Activated naive CD4-positive, alpha-beta T cell treated with anti-CD3 and anti-CD28 coated beads, Interleukin-2, amount 50 U/mL, for 16 hours (primary cell): ENCODE measurements at regions not wholly inside any gene's neighbourhood (a gene's known extent, or its start where the extent isn't known, plus 50 kb on each side); places are given as distances from the start of the nearest gene placed in this dataset.
A peak's percentile ranks its signal among the peaks of the same experiment; 100 is the strongest.
"Not testable (repeated sequence)": the region's sequence is repeated elsewhere in the genome, so short reads cannot be mapped to it uniquely, and the experiment has no call there.

Experiments used
- DNase-seq: peaks from one replicate; pipeline ENCODE4 v3.0.0-alpha.2; 2020

GRCh38 chr17:56694825-56695224 is 101.3 kb downstream of the NOG start:
- no peak for DNase-seq

GRCh38 chr17:56697190-56697589 is 103.7 kb downstream of the NOG start:
- no peak for DNase-seq

GRCh38 chr17:56699186-56699894 is 105.8 kb downstream of the NOG start:
- no peak for DNase-seq

GRCh38 chr17:56700919-56701420 is 107.5 kb downstream of the NOG start:
- DNase-seq = no peak

- no peak for DNase-seq
These were observed 114.1 kb downstream of the NOG start for GRCh38 chr17:56707312-56708219.

GRCh38 chr17:56708220-56708558 is 114.7 kb downstream of the NOG start:
- DNase-seq = no peak

- no peak for DNase-seq
These were observed 115.3 kb downstream of the NOG start for GRCh38 chr17:56708670-56709410.

GRCh38 chr17:56710986-56711385 is 117.5 kb downstream of the NOG start:
- DNase-seq = no peak

GRCh38 chr17:56715613-56716357 is 117.9 kb downstream of the C17orf67 start:
- peak; percentile 73 for DNase-seq

GRCh38 chr17:56717471-56717870 is 116.2 kb downstream of the C17orf67 start:
- no peak for DNase-seq

- DNase-seq = no peak
These were observed 115.2 kb downstream of the C17orf67 start for GRCh38 chr17:56718515-56718914.

- no peak for DNase-seq
These were observed 110.3 kb downstream of the C17orf67 start for GRCh38 chr17:56723421-56723820.

GRCh38 chr17:56724664-56725063 is 109.1 kb downstream of the C17orf67 start:
- DNase-seq = no peak

- no peak for DNase-seq
These were observed 108.6 kb downstream of the C17orf67 start for GRCh38 chr17:56725144-56725543.

- DNase-seq = no peak
These were observed 105.7 kb downstream of the C17orf67 start for GRCh38 chr17:56727876-56728617.

GRCh38 chr17:56731096-56731495 is 102.6 kb downstream of the C17orf67 start:
- not testable (repeated sequence) for DNase-seq

GRCh38 chr17:56733833-56734232 is 99.9 kb downstream of the C17orf67 start:
- no peak for DNase-seq

- DNase-seq = no peak
These were observed 97.9 kb downstream of the C17orf67 start for GRCh38 chr17:56735842-56736241.

GRCh38 chr17:56737421-56738161 is 96.1 kb downstream of the C17orf67 start:
- DNase-seq = no peak

- no peak for DNase-seq
These were observed 94.3 kb downstream of the C17orf67 start for GRCh38 chr17:56739376-56739775.

- no peak for DNase-seq
These were observed 93.9 kb downstream of the C17orf67 start for GRCh38 chr17:56739776-56740175.
